Hypothalamus (tissue), 51 donors: ENCODE measurements at regions not wholly inside any gene's neighbourhood (a gene's known extent, or its start where the extent isn't known, plus 50 kb on each side); places are given as distances from the start of the nearest gene placed in this dataset.

ENCODE experiments used
- DNase-seq, 51 donors: peaks; one replicate each; lab custom pipeline; 2025; lab: John Stamatoyannopoulos, UW

- no peak for DNase-seq
These were observed 287.4 kb upstream of the ZMIZ1 start for GRCh38 chr10:78781251-78781913.

- DNase-seq, result no peak
These were observed 286.8 kb upstream of the ZMIZ1 start for GRCh38 chr10:78781991-78782390.

GRCh38 chr10:78782441-78782840, 286.3 kb upstream of the ZMIZ1 start:
- no peak for DNase-seq

GRCh38 chr10:78783753-78784152, 285.0 kb upstream of the ZMIZ1 start:
- DNase-seq, result no peak

- no peak for DNase-seq
These were observed 284.2 kb upstream of the ZMIZ1 start for GRCh38 chr10:78784546-78784945.

GRCh38 chr10:78785066-78785465, 283.7 kb upstream of the ZMIZ1 start:
- DNase-seq, result no peak

- DNase-seq, result no peak
These were observed 282.8 kb upstream of the ZMIZ1 start for GRCh38 chr10:78785991-78786390.

GRCh38 chr10:78787125-78787524, 281.6 kb upstream of the ZMIZ1 start:
- DNase-seq, result no peak

GRCh38 chr10:78794736-78795455, 273.9 kb upstream of the ZMIZ1 start:
- DNase-seq, result no peak

GRCh38 chr10:78798976-78799730, 269.6 kb upstream of the ZMIZ1 start:
- DNase-seq, result no peak

GRCh38 chr10:78800006-78800405, 268.8 kb upstream of the ZMIZ1 start:
- DNase-seq, result no peak

- DNase-seq, result no peak
These were observed 268.0 kb upstream of the ZMIZ1 start for GRCh38 chr10:78800535-78801320.

- DNase-seq, result no peak
These were observed 266.3 kb upstream of the ZMIZ1 start for GRCh38 chr10:78802431-78802830.

GRCh38 chr10:78802866-78803265, 265.9 kb upstream of the ZMIZ1 start:
- peak in 2 of 51 donors; percentile 10 to 25 for DNase-seq

- DNase-seq, result no peak
These were observed 265.1 kb upstream of the ZMIZ1 start for GRCh38 chr10:78803710-78804109.

- DNase-seq, result peak in 8 of 51 donors; percentile 9 to 46 (median 24)
These were observed 264.2 kb upstream of the ZMIZ1 start for GRCh38 chr10:78804411-78805032.

- no peak for DNase-seq
These were observed 263.6 kb upstream of the ZMIZ1 start for GRCh38 chr10:78805176-78805575.

GRCh38 chr10:78806681-78807221, 262.0 kb upstream of the ZMIZ1 start:
- DNase-seq, result no peak

- no peak for DNase-seq
These were observed 261.1 kb upstream of the ZMIZ1 start for GRCh38 chr10:78807504-78808203.
